A549 (cell line): ENCODE measurements at regions not wholly inside any gene's neighbourhood (a gene's known extent, or its start where the extent isn't known, plus 50 kb on each side); places are given as distances from the start of the nearest gene placed in this dataset.

Experiments
- CBX2 ChIP-seq: fragments of 200-600 bp; sonication (generic); IDR thresholded peaks from 2 replicates; pipeline ENCODE4 v1.6.1; 2016; ENCODE audit warnings: low read depth, mild to moderate bottlenecking, borderline replicate concordance
- CEBPB ChIP-seq, 2 experiments: fragments of >200 bp in 1 of 2; sonication (Bioruptor Twin) in 1 of 2; formaldehyde crosslinking in 1 of 2; IDR thresholded peaks; 2 replicates each; pipeline ENCODE4 v1.6.1; 2012 to 2016
- JUN ChIP-seq, 2 experiments: fragments of >200 bp; sonication (Bioruptor Twin); formaldehyde crosslinking; IDR thresholded peaks; 2 replicates in 1 of 2; 3 replicates in 1 of 2; pipeline ENCODE4 v1.6.1; 2016 to 2017
- PHF8 ChIP-seq: fragments of 200-600 bp; sonication (generic); IDR thresholded peaks from 2 replicates; pipeline ENCODE4 v1.6.1; 2016; ENCODE audit warnings: low read depth, mild to moderate bottlenecking, antibody characterized with exemption, moderate library complexity, borderline replicate concordance
- TF ChIP-seq, protein P1 (sequence below): fragments of >200 bp; sonication (Bioruptor Twin); formaldehyde crosslinking; IDR thresholded peaks from 3 replicates; pipeline ENCODE4 v1.5.1; 2016

DNA sequence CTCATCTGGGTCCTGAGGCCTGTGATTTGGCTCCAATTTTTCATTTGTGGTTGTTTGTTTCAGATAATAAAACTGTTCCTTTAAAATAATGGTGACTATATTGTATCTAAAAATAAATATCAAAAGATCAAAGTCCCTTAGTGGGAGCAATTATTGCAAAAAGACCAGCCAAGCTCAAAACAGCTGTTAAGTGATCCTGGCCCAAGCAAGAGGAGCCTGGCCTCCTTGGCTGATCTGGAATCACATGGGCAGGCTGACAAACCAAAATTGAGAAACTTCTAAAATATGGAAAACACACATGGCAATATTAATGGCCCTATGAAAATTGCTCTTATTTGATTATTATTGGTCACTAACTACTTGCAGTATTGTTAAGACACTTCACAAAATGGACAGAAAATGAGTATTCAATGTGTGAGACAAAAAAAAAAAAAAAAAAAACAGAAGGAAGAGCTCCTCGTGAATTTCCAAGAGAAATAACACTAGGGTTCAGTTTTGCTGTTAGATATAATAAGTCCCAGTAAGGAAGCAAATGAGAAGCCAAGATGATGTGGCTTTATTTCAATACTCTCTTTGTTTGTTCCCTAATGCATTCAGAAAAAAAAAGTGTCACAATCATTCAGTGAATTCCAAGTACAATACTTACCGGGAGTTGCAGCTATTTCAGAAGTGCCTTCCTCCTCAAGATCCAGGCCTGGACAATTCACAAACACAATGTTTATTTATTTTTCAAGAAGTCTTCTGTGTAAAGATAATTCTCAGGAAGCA is 105.1 kb downstream of the SEC16B start:
- no peak for TF ChIP-seq CBX2
- TF ChIP-seq CEBPB (IDR thresholded peaks at IDR 0.05), result no peak
- TF ChIP-seq, protein P1, sequence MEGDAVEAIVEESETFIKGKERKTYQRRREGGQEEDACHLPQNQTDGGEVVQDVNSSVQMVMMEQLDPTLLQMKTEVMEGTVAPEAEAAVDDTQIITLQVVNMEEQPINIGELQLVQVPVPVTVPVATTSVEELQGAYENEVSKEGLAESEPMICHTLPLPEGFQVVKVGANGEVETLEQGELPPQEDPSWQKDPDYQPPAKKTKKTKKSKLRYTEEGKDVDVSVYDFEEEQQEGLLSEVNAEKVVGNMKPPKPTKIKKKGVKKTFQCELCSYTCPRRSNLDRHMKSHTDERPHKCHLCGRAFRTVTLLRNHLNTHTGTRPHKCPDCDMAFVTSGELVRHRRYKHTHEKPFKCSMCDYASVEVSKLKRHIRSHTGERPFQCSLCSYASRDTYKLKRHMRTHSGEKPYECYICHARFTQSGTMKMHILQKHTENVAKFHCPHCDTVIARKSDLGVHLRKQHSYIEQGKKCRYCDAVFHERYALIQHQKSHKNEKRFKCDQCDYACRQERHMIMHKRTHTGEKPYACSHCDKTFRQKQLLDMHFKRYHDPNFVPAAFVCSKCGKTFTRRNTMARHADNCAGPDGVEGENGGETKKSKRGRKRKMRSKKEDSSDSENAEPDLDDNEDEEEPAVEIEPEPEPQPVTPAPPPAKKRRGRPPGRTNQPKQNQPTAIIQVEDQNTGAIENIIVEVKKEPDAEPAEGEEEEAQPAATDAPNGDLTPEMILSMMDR, result no peak
- TF ChIP-seq JUN (IDR thresholded peaks at IDR 0.05), result no peak
- TF ChIP-seq PHF8, result no peak
